ENCODE measurements at regions not wholly inside any gene's neighbourhood (a gene's known extent, or its start where the extent isn't known, plus 50 kb on each side); places are given as distances from the start of the nearest gene placed in this dataset.

DNA sequence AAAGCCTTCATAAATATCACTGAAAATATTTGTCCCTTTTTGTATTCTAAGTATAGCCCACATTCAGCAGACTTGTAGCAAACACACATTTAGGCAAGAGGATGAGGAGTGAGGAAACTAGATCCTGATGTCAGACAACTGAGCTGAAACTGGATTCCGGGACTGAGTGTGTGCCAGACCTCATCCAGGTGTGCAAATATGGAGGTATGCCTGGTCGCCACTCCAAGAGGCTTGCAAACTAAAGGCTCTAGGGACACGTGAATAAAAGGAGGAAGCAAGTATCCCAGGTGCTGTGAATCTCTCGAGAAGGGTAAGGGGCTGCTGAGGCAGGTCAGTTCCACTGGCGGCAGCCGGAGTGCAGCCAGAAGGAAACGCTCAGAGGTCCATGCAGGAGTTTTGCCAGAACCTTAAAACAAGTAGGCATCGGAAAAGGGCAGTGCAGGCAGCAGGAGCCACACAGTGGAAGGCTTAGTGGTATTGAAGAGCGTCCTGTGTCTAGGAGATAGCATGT lies 77.4 kb upstream of the ALDH1B1 start:
- TF ChIP-seq SP1 (IDR thresholded peaks at IDR 0.05; ENCODE audit: low read depth, low read length) (no peak), EP300 (IDR thresholded peaks at IDR 0.05; ENCODE audit: borderline replicate concordance in 1 of 2, low read depth in 2 of 2, low read length in 2 of 2) (no peak), JUND (IDR thresholded peaks at IDR 0.05; ENCODE audit: low read length) (no peak), KDM1A (IDR thresholded peaks at IDR 0.05; ENCODE audit: borderline replicate concordance, low read length) (no peak)

Measured in H1 (cell line).